GM12878 (cell line): ENCODE measurements at regions not wholly inside any gene's neighbourhood (a gene's known extent, or its start where the extent isn't known, plus 50 kb on each side); places are given as distances from the start of the nearest gene placed in this dataset.

Experiments
- ATAC-seq: fragments of 200-7000 bp; cut with Tn5 transposase; 3 replicates; pipeline ENCODE4 v1.9.1; 2020; ENCODE audit warnings: mild to moderate bottlenecking, moderate library complexity
- BruUV-seq: library from RNA; stranded (reverse); fragments of 400-500 nt; replicated peaks from 2 replicates; lab custom pipeline; 2021; lab: Mats Ljungman, UMichigan
- CTCF ChIA-PET: fragments of 300-600 bp; sonication (Branson Sonifier 250); formaldehyde crosslinking; extraction: SDS; loops from one replicate; lab custom pipeline; 2021; ENCODE audit warnings: inconsistent platforms; lab: Yijun Ruan, JAX
- POLR2A ChIA-PET: fragments of 350-600 bp; formaldehyde crosslinking; extraction: SDS; loops from one replicate; lab custom pipeline; 2021; ENCODE audit warnings: inconsistent platforms; lab: Charles Lee
- RAD21 ChIA-PET: fragments of 300-600 bp; sonication (Branson Sonifier 250); formaldehyde crosslinking; loops from one replicate; lab custom pipeline; 2023; ENCODE audit warnings: antibody characterized with exemption; ENCODE audit not compliant: unreplicated experiment; lab: Charles Lee
- SMC1A ChIA-PET: fragments of 300-600 bp; sonication (Branson Sonifier 250); formaldehyde crosslinking; loops from one replicate; lab custom pipeline; 2023; ENCODE audit not compliant: unreplicated experiment, uncharacterized antibody; lab: Charles Lee
- DNase-seq: peaks from one replicate; pipeline ENCODE4 v3.0.0-alpha.2; 2011; ENCODE audit warnings: low read depth, low spot score
- FAIRE-seq: peaks from 3 replicates; lab custom pipeline; 2011; peaks lifted over from hg19 to GRCh38; lab: Jason Lieb, UNC
- H2AFZ ChIP-seq: 2 replicates; pipeline ENCODE4 v1.6.0; 2011; ENCODE audit warnings: low read depth, low read length, control low read depth; ENCODE audit not compliant: control insufficient read depth
- H3K27ac ChIP-seq: 2 replicates; pipeline ENCODE4 v1.5.1; 2011; ENCODE audit warnings: control low read depth; ENCODE audit not compliant: control insufficient read depth, insufficient read depth
- H3K27me3 ChIP-seq, 2 experiments: replicated peaks in 1 of 2; 2 replicates each; pipeline versions ENCODE4 v1.6.0 to v1.6.1; 2011; ENCODE audit warnings: low read length in 1 of 2; ENCODE audit not compliant: control insufficient read depth in 2 of 2, insufficient read depth in 2 of 2
- H3K36me3 ChIP-seq, 2 experiments: 2 replicates each; pipeline ENCODE4 v1.5.1; 2011; ENCODE audit warnings: low read length in 1 of 2; ENCODE audit not compliant: control insufficient read depth in 2 of 2, insufficient read depth in 2 of 2
- H3K4me1 ChIP-seq: 2 replicates; pipeline ENCODE4 v1.6.1; 2011; ENCODE audit warnings: mild to moderate bottlenecking, low read length, moderate library complexity, mixed read lengths; ENCODE audit not compliant: control insufficient read depth, insufficient read depth
- H3K4me2 ChIP-seq: 2 replicates; pipeline ENCODE4 v1.6.0; 2011; ENCODE audit warnings: control low read depth; ENCODE audit not compliant: control insufficient read depth, insufficient read depth
- H3K4me3 ChIP-seq: fragments of 200-600 bp; sonication (generic); 2 replicates; pipeline ENCODE4 v1.5.1; 2016
- H3K79me2 ChIP-seq: 2 replicates; pipeline ENCODE4 v1.6.0; 2011; ENCODE audit warnings: low read length; ENCODE audit not compliant: control insufficient read depth, insufficient read depth
- H3K9ac ChIP-seq: 2 replicates; pipeline ENCODE4 v1.8.0; 2011; ENCODE audit warnings: low read length, control low read depth, mixed read lengths; ENCODE audit not compliant: control insufficient read depth, insufficient read depth
- H3K9me3 ChIP-seq: replicated peaks from 3 replicates; pipeline ENCODE4 v1.5.1; 2011; ENCODE audit warnings: mild to moderate bottlenecking, low read length; ENCODE audit not compliant: control insufficient read depth, insufficient read depth
- H4K20me1 ChIP-seq: 2 replicates; pipeline ENCODE4 v1.6.0; 2011; ENCODE audit not compliant: control insufficient read depth, insufficient read depth
- CREM ChIP-seq: IDR thresholded peaks from 2 replicates; pipeline ENCODE4 v1.6.1; 2014; ENCODE audit warnings: antibody characterized with exemption, low read depth
- ETV6 ChIP-seq, 2 experiments: fragments of 450-650 bp in 1 of 2; IDR thresholded peaks in 1 of 2; conservative IDR thresholded peaks in 1 of 2; 2 replicates each; pipeline ENCODE4 v1.6.1; 2014; ENCODE audit warnings: antibody characterized with exemption in 1 of 2, borderline replicate concordance in 1 of 2, low read depth in 1 of 2, mild to moderate bottlenecking in 1 of 2, moderate library complexity in 1 of 2
- HDAC6 ChIP-seq: fragments of 200-600 bp; sonication (generic); IDR thresholded peaks from one replicate; pipeline ENCODE4 v1.8.0; 2017; ENCODE audit warnings: antibody characterized with exemption; ENCODE audit not compliant: unreplicated experiment
- IKZF1 ChIP-seq: fragments of 450-650 bp; conservative IDR thresholded peaks from 2 replicates; pipeline ENCODE4 v1.6.1; 2017; ENCODE audit warnings: antibody characterized with exemption, mild to moderate bottlenecking
- NRF1 ChIP-seq: conservative IDR thresholded peaks from 2 replicates; pipeline ENCODE4 v1.6.1; 2011; ENCODE audit warnings: mild to moderate bottlenecking, low read depth, low read length, improper control_type of control experiment
- PAX8 ChIP-seq: fragments of 450-650 bp; IDR thresholded peaks from 2 replicates; pipeline ENCODE4 v1.6.1; 2017; ENCODE audit warnings: mild to moderate bottlenecking, moderate library complexity
- TBL1XR1 ChIP-seq: IDR thresholded peaks from 2 replicates; pipeline ENCODE4 v1.6.1; 2012; ENCODE audit warnings: low read depth, low read length, improper control_type of control experiment
- YBX1 ChIP-seq: fragments of 450-650 bp; IDR thresholded peaks from 2 replicates; pipeline ENCODE4 v1.6.1; 2016; ENCODE audit warnings: antibody characterized with exemption
- ZNF384 ChIP-seq: IDR thresholded peaks from 2 replicates; pipeline ENCODE4 v1.6.1; 2012; ENCODE audit warnings: low read depth, mild to moderate bottlenecking, low read length, improper control_type of control experiment, borderline replicate concordance
- ZNF622 ChIP-seq: fragments of 450-650 bp; IDR thresholded peaks from 2 replicates; pipeline ENCODE4 v1.6.1; 2017; ENCODE audit warnings: mild to moderate bottlenecking, inconsistent platforms
- WGBS: methylation state at CpG from one replicate; pipeline ENCODE4 v1.1.6; 2016; ENCODE audit warnings: low lambda C conversion rate; ENCODE audit not compliant: insufficient replicate concordance, insufficient coverage; ENCODE audit errors: missing lambda C conversion rate; 5-methylcytosine and 5-hydroxymethylcytosine counted together
- in situ Hi-C: fragments of 300-500 bp; cut with MboI; formaldehyde crosslinking; loops from 9 replicates; pipeline ENCODE4 v1.14.3; 2018; ENCODE audit warnings: mixed read lengths
- intact Hi-C: fragments of 100-400 bp; cut with micrococcal nuclease; formaldehyde crosslinking; loops from one replicate; pipeline ENCODE4 v1.14.2; 2022; ENCODE audit not compliant: unreplicated experiment
- TF ChIP-seq, protein P1 (sequence below): IDR thresholded peaks from 2 replicates; pipeline ENCODE4 v1.6.1; 2012; ENCODE audit warnings: low read depth, low read length, improper control_type of control experiment

- TF ChIP-seq, protein P1, sequence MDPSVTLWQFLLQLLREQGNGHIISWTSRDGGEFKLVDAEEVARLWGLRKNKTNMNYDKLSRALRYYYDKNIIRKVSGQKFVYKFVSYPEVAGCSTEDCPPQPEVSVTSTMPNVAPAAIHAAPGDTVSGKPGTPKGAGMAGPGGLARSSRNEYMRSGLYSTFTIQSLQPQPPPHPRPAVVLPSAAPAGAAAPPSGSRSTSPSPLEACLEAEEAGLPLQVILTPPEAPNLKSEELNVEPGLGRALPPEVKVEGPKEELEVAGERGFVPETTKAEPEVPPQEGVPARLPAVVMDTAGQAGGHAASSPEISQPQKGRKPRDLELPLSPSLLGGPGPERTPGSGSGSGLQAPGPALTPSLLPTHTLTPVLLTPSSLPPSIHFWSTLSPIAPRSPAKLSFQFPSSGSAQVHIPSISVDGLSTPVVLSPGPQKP: no peak
- TF ChIP-seq NRF1 (no peak), PAX8 (no peak), ZNF384 (no peak), HDAC6 (no peak), IKZF1 (no peak), TBL1XR1 (no peak), YBX1 (no peak), CREM (no peak), ZNF622 (no peak), ETV6 (conservative IDR thresholded peaks at IDR 0.05 in 1 of 2, IDR thresholded peaks at IDR 0.05 in 1 of 2; ENCODE audit: borderline replicate concordance in 1 of 2, low read depth in 1 of 2) (no peak)
- TF ChIP-seq, all 136 proteins: peak for 0
- Histone ChIP-seq H2AFZ (no peak overlapping the region), H3K9ac (no peak overlapping the region), H4K20me1 (no peaks in the 10 kb centered on the region), H3K4me1 (no peaks in the 10 kb centered on the region), H3K4me3 (no peak overlapping the region), H3K4me2 (no peak overlapping the region), H3K9me3 (no peaks in the 10 kb centered on the region), H3K79me2 (no peaks in the 10 kb centered on the region), H3K27me3 (peaks cover 3 to 4% of the 10 kb centered on the region in 2 experiments; a peak in 2 of 4 replicates), H3K36me3 (no peaks in the 10 kb centered on the region), H3K27ac (no peak overlapping the region)
- no peak for FAIRE-seq
- in situ Hi-C loops: no loop called here
- ChIA-PET SMC1A (no interaction called here), CTCF (no interaction called here), POLR2A (no interaction called here), RAD21 (no interaction called here)
- ATAC-seq: no peak
- no peak for DNase-seq
- 13% methylated on average over 5 of the region's 5 CpGs for WGBS
- BruUV-seq: no TSS peak
- intact Hi-C loops: no loop called here
These were observed 163.4 kb downstream of the ADAMTS15 start for GRCh38 chr11:130611791-130612251.
